ENCODE measurements at regions not wholly inside any gene's neighbourhood (a gene's known extent, or its start where the extent isn't known, plus 50 kb on each side); places are given as distances from the start of the nearest gene placed in this dataset.

DNA sequence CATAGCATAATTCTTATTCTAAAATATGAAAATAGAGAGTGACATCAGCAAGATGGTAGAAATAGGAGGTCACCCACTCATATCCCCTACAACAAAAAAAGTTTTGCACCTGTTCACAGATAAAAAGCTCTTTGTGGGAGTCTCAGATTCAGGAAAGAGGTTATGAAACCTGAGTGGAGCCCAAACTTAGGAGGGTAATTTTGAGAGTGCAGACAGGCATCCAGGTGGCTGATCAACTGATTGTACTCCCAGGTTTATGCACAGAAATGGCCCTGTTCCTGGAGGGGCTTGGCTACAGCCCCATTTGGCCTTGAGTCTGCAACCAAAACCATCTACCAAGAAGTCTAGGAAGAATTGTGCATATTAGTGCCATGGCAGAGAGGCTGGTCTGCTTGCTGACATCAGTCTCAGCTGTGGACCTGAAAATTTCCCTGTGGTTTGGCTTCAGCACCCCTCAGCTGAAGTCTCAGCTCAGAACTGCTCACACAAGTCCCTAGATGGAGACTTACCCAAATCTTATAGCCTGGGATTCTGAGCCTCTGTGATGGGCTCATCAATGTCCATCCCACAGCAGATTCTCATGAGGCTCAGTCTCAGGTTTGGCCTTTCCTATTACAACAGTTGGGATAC lies 291.6 kb downstream of the IL20RB start:
- CTCF ChIA-PET (ENCODE audit: low intra/inter-chr PET ratio, low total read pairs) = no interaction called here

DNA sequence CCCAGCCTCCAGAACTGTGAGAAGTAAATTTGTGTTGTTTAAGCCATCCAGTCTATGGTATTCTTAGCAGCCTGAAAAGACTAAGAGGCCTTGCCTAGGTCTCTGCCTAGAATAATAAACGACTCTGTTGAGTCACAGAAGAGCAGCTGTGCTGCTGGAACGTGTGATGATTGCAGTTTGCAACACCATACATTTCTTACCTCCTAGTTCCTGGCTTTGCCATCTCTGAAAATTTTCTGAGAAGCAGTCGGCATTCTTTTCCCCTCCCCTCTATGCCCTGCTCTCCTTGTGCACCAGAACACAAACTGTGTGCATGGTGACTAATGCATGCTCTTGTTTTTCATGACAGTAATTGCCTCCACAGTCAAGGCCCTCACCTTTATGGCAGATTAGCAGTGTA lies 301.3 kb downstream of the IL20RB start:
- 0% methylated on average over 2 of the region's 3 CpGs for WGBS (ENCODE audit: low lambda C conversion rate)
- Histone ChIP-seq H3K4me2 (ENCODE audit: low read depth, low read length) (no peak overlapping the region), H3K27ac (ENCODE audit: extremely low read length, insufficient read depth, low read length) (no peak overlapping the region), H3K4me1 (ENCODE audit: insufficient read depth, low read length) (no peaks in the 10 kb centered on the region), H3K9me3 (ENCODE audit: low read length) (no peaks in the 10 kb centered on the region), H3K27me3 (ENCODE audit: control insufficient read depth in 1 of 2, insufficient read depth in 2 of 2, low read length in 2 of 2) (peaks cover 0 to under 1% of the 10 kb centered on the region in 2 experiments; a peak in 2 of 5 replicates), H4K20me1 (ENCODE audit: insufficient read depth, low read length) (no peaks in the 10 kb centered on the region), H3K79me2 (ENCODE audit: insufficient read depth, low read length) (no peaks in the 10 kb centered on the region), H2AFZ (ENCODE audit: low read length) (no peak overlapping the region), H3K4me3 (replicated peaks in 1 of 3; ENCODE audit: insufficient read depth in 1 of 3, low read depth in 2 of 3, low read length in 3 of 3) (no peak overlapping the region), H3K36me3 (replicated peaks in 1 of 2; ENCODE audit: control insufficient read depth in 1 of 2, insufficient read depth in 2 of 2, low read length in 2 of 2) (no peaks in the 10 kb centered on the region), H3K9ac (ENCODE audit: insufficient read depth, low read depth, low read length) (no peak overlapping the region)
- intact Hi-C loops (cut with micrococcal nuclease; ENCODE audit: unreplicated experiment) = no loop called here
- ATAC-seq (no peak), DNase-seq (ENCODE audit: low spot score) (no peak), FAIRE-seq (no peak)
- TF ChIP-seq, protein P1, sequence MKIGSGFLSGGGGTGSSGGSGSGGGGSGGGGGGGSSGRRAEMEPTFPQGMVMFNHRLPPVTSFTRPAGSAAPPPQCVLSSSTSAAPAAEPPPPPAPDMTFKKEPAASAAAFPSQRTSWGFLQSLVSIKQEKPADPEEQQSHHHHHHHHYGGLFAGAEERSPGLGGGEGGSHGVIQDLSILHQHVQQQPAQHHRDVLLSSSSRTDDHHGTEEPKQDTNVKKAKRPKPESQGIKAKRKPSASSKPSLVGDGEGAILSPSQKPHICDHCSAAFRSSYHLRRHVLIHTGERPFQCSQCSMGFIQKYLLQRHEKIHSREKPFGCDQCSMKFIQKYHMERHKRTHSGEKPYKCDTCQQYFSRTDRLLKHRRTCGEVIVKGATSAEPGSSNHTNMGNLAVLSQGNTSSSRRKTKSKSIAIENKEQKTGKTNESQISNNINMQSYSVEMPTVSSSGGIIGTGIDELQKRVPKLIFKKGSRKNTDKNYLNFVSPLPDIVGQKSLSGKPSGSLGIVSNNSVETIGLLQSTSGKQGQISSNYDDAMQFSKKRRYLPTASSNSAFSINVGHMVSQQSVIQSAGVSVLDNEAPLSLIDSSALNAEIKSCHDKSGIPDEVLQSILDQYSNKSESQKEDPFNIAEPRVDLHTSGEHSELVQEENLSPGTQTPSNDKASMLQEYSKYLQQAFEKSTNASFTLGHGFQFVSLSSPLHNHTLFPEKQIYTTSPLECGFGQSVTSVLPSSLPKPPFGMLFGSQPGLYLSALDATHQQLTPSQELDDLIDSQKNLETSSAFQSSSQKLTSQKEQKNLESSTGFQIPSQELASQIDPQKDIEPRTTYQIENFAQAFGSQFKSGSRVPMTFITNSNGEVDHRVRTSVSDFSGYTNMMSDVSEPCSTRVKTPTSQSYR (CRISPR knock-in tag; IDR thresholded peaks at IDR 0.05; ENCODE audit: borderline replicate concordance) = no peak
- TF ChIP-seq CEBPB (IDR thresholded peaks at IDR 0.05; ENCODE audit: borderline replicate concordance, low read depth, low read length) = no peak
- TF ChIP-seq, protein P2, sequence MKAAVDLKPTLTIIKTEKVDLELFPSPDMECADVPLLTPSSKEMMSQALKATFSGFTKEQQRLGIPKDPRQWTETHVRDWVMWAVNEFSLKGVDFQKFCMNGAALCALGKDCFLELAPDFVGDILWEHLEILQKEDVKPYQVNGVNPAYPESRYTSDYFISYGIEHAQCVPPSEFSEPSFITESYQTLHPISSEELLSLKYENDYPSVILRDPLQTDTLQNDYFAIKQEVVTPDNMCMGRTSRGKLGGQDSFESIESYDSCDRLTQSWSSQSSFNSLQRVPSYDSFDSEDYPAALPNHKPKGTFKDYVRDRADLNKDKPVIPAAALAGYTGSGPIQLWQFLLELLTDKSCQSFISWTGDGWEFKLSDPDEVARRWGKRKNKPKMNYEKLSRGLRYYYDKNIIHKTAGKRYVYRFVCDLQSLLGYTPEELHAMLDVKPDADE (CRISPR knock-in tag; IDR thresholded peaks at IDR 0.05) = no peak
- TF ChIP-seq ZNF101 (CRISPR knock-in tag; IDR thresholded peaks at IDR 0.05; ENCODE audit: borderline replicate concordance, low read depth) = no peak
- TF ChIP-seq, protein P3, sequence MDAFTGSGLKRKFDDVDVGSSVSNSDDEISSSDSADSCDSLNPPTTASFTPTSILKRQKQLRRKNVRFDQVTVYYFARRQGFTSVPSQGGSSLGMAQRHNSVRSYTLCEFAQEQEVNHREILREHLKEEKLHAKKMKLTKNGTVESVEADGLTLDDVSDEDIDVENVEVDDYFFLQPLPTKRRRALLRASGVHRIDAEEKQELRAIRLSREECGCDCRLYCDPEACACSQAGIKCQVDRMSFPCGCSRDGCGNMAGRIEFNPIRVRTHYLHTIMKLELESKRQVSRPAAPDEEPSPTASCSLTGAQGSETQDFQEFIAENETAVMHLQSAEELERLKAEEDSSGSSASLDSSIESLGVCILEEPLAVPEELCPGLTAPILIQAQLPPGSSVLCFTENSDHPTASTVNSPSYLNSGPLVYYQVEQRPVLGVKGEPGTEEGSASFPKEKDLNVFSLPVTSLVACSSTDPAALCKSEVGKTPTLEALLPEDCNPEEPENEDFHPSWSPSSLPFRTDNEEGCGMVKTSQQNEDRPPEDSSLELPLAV (CRISPR knock-in tag; conservative IDR thresholded peaks at IDR 0.05; ENCODE audit: low read depth) = no peak
- TF ChIP-seq THAP11 (CRISPR knock-in tag; IDR thresholded peaks at IDR 0.05) = no peak
- TF ChIP-seq ESRRA (CRISPR knock-in tag; IDR thresholded peaks at IDR 0.05; ENCODE audit: low read depth) = no peak
- TF ChIP-seq, protein P4, sequence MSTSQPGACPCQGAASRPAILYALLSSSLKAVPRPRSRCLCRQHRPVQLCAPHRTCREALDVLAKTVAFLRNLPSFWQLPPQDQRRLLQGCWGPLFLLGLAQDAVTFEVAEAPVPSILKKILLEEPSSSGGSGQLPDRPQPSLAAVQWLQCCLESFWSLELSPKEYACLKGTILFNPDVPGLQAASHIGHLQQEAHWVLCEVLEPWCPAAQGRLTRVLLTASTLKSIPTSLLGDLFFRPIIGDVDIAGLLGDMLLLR (CRISPR knock-in tag; IDR thresholded peaks at IDR 0.05) = no peak
- TF ChIP-seq HNRNPH1 (optimal IDR thresholded peaks at IDR 0.05; ENCODE audit: low read depth, low read length) = no peak
- POLR2A ChIA-PET = no interaction called here
- in situ Hi-C loops (cut with HindIII; ENCODE audit: extremely low pct_ligation_motif_present, low pct_unique_long_range_greater_than_20kb) = no loop called here
- no TSS peak for BruUV-seq (replicated peaks)
- CTCF ChIA-PET (ENCODE audit: low intra/inter-chr PET ratio, low total read pairs) = no interaction called here

More for the DNA sequence above, 291.6 kb downstream of the IL20RB start:
- Histone ChIP-seq H3K4me2 (ENCODE audit: low read depth, low read length) (no peak overlapping the region), H4K20me1 (ENCODE audit: insufficient read depth, low read length) (no peaks in the 10 kb centered on the region), H3K9me3 (ENCODE audit: low read length) (no peaks in the 10 kb centered on the region), H3K9ac (ENCODE audit: insufficient read depth, low read depth, low read length) (no peak overlapping the region), H3K36me3 (replicated peaks in 1 of 2; ENCODE audit: control insufficient read depth in 1 of 2, insufficient read depth in 2 of 2, low read length in 2 of 2) (no peaks in the 10 kb centered on the region), H3K79me2 (ENCODE audit: insufficient read depth, low read length) (no peaks in the 10 kb centered on the region), H2AFZ (ENCODE audit: low read length) (no peak overlapping the region), H3K4me1 (ENCODE audit: insufficient read depth, low read length) (no peaks in the 10 kb centered on the region), H3K27me3 (ENCODE audit: control insufficient read depth in 1 of 2, insufficient read depth in 2 of 2, low read length in 2 of 2) (no peaks in the 10 kb centered on the region), H3K4me3 (replicated peaks in 1 of 3; ENCODE audit: insufficient read depth in 1 of 3, low read depth in 2 of 3, low read length in 3 of 3) (no peak overlapping the region), H3K27ac (ENCODE audit: extremely low read length, insufficient read depth, low read length) (no peak overlapping the region)
- DNase-seq (ENCODE audit: low spot score) = no peak
- BruUV-seq (replicated peaks) = no TSS peak
- intact Hi-C loops (cut with micrococcal nuclease; ENCODE audit: unreplicated experiment) (loop anchor here (5.0 kb wide), 1 partner anchor 888 kb away; no protein-coding TSS in a partner anchor), in situ Hi-C loops (cut with HindIII; ENCODE audit: extremely low pct_ligation_motif_present, low pct_unique_long_range_greater_than_20kb) (no loop called here)
- FAIRE-seq = no peak
- no peak for ATAC-seq
- no peak for TF ChIP-seq MYC (CRISPR knock-in tag; IDR thresholded peaks at IDR 0.05; ENCODE audit: borderline replicate concordance)
- no peak for TF ChIP-seq ZNF180 (CRISPR knock-in tag; IDR thresholded peaks at IDR 0.05; ENCODE audit: borderline replicate concordance, low read depth)
- TF ChIP-seq RFXAP (CRISPR knock-in tag; IDR thresholded peaks at IDR 0.05; ENCODE audit: borderline replicate concordance) = no peak
- POLR2A ChIA-PET = no interaction called here

All from HepG2 (cell line).